ENCODE measurements at regions not wholly inside any gene's neighbourhood (a gene's known extent, or its start where the extent isn't known, plus 50 kb on each side); places are given as distances from the start of the nearest gene placed in this dataset.

DNA sequence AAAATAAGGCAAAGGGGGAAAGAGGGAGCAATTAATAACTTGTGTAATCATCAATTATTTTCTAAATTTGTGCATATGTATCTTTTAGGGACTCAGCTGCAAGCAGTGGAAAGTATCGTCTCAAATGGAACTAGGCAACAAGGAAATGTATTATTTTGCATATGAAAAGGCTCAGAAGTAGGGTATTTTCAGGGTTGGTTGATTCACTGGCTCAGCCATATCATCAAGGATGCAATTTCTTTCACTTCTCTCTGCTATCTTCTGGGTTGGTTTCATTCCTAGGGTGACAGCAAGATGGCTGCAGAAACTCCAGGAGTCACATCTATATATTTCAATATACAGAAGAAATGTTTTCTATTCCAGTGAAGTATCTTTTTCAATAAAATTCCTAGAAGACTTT lies 509.8 kb downstream of the DMAC1 start:
- Histone ChIP-seq H3K36me3 (replicated peaks in 1 of 2; ENCODE audit: control insufficient read depth in 1 of 2, insufficient read depth in 2 of 2, low read length in 1 of 2) (no peaks in the 10 kb centered on the region), H3K79me2 (ENCODE audit: insufficient read depth) (no peaks in the 10 kb centered on the region), H3K9ac (no peak overlapping the region), H3K27me3 (ENCODE audit: insufficient read depth) (no peaks in the 10 kb centered on the region), H3K27ac (ENCODE audit: low read depth in 2 of 2, low read length in 1 of 2) (no peak overlapping the region), H4K20me1 (ENCODE audit: insufficient read depth) (no peaks in the 10 kb centered on the region), H3K4me2 (no peak overlapping the region), H3K4me3 (ENCODE audit: low read depth in 2 of 2, low read length in 1 of 2) (no peak overlapping the region), H3K9me2 (no peaks in the 10 kb centered on the region), H3K4me1 (ENCODE audit: control insufficient read depth in 1 of 2, insufficient read depth in 2 of 2, low read depth in 1 of 2, low read length in 1 of 2) (no peaks in the 10 kb centered on the region; a peak in 1 of 4 replicates), H2AFZ (ENCODE audit: low read depth) (no peak overlapping the region), H3F3A (replicated peaks; ENCODE audit: insufficient read depth) (no peaks in the 10 kb centered on the region), H3K9me3 (no peaks in the 10 kb centered on the region)
- no peak for DNase-seq
- 77% methylated on average over 1 of the region's 1 CpG for whole genome bisulfite sequencing (ENCODE audit: low lambda C conversion rate)
- TF ChIP-seq POLR2AphosphoS5 (IDR thresholded peaks at IDR 0.05; ENCODE audit: low read depth, low read length) (no peak), JUND (IDR thresholded peaks at IDR 0.05) (no peak), FOXJ3 (CRISPR knock-in tag; IDR thresholded peaks at IDR 0.05) (no peak), GATA2 (CRISPR knock-in tag; IDR thresholded peaks at IDR 0.05) (no peak), SIN3A (IDR thresholded peaks at IDR 0.05; ENCODE audit: borderline replicate concordance, low read depth, low read length) (no peak), TCF12 (IDR thresholded peaks at IDR 0.05) (no peak), MAX (IDR thresholded peaks at IDR 0.05; ENCODE audit: low read depth) (no peak), TAF1 (IDR thresholded peaks at IDR 0.05; ENCODE audit: borderline replicate concordance, low read depth, low read length) (no peak), RFX5 (IDR thresholded peaks at IDR 0.05; ENCODE audit: low read length) (no peak)
- TF ChIP-seq, protein P1, sequence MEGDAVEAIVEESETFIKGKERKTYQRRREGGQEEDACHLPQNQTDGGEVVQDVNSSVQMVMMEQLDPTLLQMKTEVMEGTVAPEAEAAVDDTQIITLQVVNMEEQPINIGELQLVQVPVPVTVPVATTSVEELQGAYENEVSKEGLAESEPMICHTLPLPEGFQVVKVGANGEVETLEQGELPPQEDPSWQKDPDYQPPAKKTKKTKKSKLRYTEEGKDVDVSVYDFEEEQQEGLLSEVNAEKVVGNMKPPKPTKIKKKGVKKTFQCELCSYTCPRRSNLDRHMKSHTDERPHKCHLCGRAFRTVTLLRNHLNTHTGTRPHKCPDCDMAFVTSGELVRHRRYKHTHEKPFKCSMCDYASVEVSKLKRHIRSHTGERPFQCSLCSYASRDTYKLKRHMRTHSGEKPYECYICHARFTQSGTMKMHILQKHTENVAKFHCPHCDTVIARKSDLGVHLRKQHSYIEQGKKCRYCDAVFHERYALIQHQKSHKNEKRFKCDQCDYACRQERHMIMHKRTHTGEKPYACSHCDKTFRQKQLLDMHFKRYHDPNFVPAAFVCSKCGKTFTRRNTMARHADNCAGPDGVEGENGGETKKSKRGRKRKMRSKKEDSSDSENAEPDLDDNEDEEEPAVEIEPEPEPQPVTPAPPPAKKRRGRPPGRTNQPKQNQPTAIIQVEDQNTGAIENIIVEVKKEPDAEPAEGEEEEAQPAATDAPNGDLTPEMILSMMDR (IDR thresholded peaks at IDR 0.05), result no peak
- TF ChIP-seq, protein P2, sequence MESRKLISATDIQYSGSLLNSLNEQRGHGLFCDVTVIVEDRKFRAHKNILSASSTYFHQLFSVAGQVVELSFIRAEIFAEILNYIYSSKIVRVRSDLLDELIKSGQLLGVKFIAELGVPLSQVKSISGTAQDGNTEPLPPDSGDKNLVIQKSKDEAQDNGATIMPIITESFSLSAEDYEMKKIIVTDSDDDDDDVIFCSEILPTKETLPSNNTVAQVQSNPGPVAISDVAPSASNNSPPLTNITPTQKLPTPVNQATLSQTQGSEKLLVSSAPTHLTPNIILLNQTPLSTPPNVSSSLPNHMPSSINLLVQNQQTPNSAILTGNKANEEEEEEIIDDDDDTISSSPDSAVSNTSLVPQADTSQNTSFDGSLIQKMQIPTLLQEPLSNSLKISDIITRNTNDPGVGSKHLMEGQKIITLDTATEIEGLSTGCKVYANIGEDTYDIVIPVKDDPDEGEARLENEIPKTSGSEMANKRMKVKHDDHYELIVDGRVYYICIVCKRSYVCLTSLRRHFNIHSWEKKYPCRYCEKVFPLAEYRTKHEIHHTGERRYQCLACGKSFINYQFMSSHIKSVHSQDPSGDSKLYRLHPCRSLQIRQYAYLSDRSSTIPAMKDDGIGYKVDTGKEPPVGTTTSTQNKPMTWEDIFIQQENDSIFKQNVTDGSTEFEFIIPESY (IDR thresholded peaks at IDR 0.05; ENCODE audit: borderline replicate concordance, low read depth), result no peak
- TF ChIP-seq, protein P3, sequence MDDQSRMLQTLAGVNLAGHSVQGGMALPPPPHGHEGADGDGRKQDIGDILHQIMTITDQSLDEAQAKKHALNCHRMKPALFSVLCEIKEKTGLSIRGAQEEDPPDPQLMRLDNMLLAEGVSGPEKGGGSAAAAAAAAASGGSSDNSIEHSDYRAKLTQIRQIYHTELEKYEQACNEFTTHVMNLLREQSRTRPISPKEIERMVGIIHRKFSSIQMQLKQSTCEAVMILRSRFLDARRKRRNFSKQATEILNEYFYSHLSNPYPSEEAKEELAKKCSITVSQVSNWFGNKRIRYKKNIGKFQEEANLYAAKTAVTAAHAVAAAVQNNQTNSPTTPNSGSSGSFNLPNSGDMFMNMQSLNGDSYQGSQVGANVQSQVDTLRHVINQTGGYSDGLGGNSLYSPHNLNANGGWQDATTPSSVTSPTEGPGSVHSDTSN (IDR thresholded peaks at IDR 0.05), result no peak
- CTCF ChIA-PET, result interaction anchor here (1.4 kb wide), 1 partner anchor 14 kb away, joined by 3 read pairs; no protein-coding TSS in a partner anchor
- POLR2A ChIA-PET, result no interaction called here

DNA sequence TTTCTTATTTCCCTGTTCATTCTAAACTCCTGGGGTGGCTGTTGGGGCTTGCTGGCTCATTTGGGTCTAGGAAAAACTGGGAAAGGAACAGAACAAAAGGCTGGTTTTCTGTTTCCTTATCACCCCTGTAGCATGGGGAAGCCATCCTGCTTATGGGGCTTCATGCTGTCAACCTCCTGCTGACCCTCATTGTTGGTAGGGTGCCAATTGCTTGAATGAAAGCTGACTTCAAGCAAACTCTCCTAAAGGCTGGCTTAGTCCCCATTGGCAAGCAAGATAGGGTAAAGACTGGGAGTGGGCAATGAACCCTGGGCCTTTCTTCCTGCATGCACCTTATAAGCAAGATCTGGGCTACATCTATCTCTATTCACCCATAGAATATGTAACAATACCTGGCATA lies 511.6 kb downstream of the DMAC1 start:
- DNase-seq, result no peak

More for the DNA sequence above, 511.6 kb downstream of the DMAC1 start:
- no peaks in the 10 kb centered on the region; a peak in 1 of 4 replicates for H3K4me1 ChIP-seq (ENCODE audit: control insufficient read depth in 1 of 2, insufficient read depth in 2 of 2, low read depth in 1 of 2, low read length in 1 of 2)
- no peak overlapping the region for H3K4me2 ChIP-seq
- no peak overlapping the region for H3K4me3 ChIP-seq (ENCODE audit: low read depth in 2 of 2, low read length in 1 of 2)
- TF ChIP-seq RCOR1 (IDR thresholded peaks at IDR 0.05; ENCODE audit: low read length), result no peak
- no peak for TF ChIP-seq YY1 (IDR thresholded peaks at IDR 0.05; ENCODE audit: low read depth)
- ChIA-PET CTCF (no interaction called here), POLR2A (no interaction called here)
- H3K36me3 ChIP-seq (replicated peaks in 1 of 2; ENCODE audit: control insufficient read depth in 1 of 2, insufficient read depth in 2 of 2, low read length in 1 of 2), result no peaks in the 10 kb centered on the region
- H2AFZ ChIP-seq (ENCODE audit: low read depth), result no peak overlapping the region
- H3K9me2 ChIP-seq, result no peaks in the 10 kb centered on the region
- H3K27me3 ChIP-seq (ENCODE audit: insufficient read depth), result no peaks in the 10 kb centered on the region
- no peaks in the 10 kb centered on the region for H3K9me3 ChIP-seq
- no peaks in the 10 kb centered on the region for H3K79me2 ChIP-seq (ENCODE audit: insufficient read depth)
- no peaks in the 10 kb centered on the region for H3F3A ChIP-seq (replicated peaks; ENCODE audit: insufficient read depth)
- no peak overlapping the region for H3K9ac ChIP-seq
- H4K20me1 ChIP-seq (ENCODE audit: insufficient read depth), result no peaks in the 10 kb centered on the region
- no peak overlapping the region for H3K27ac ChIP-seq (ENCODE audit: low read depth in 2 of 2, low read length in 1 of 2)

All from SK-N-SH (cell line).